Pancreas (tissue), 10 donors: ENCODE measurements at regions not wholly inside any gene's neighbourhood (a gene's known extent, or its start where the extent isn't known, plus 50 kb on each side); places are given as distances from the start of the nearest gene placed in this dataset.

Experiments
- ATAC-seq, 4 donors: fragments of 200-7000 bp; cut with Tn5 transposase; one replicate each; pipeline versions ENCODE4 v1.8.0 to v1.9.1; 2020; ENCODE audit warnings: mild to moderate bottlenecking in 4 of 4, moderate library complexity in 4 of 4
- DNase-seq, 6 donors: peaks; one replicate each; pipeline ENCODE4 v3.0.0-alpha.2; 2020
- FAIRE-seq: peaks from 2 replicates; lab custom pipeline; 2012; peaks lifted over from hg19 to GRCh38; lab: Jason Lieb, UNC
- H3K27ac ChIP-seq, 4 donors: fragments of 200-600 bp; sonication (generic); 1 replicate in 3 of 4; 2 replicates in 1 of 4; pipeline versions ENCODE4 v1.5.0 to v1.8.0; 2020
- H3K27me3 ChIP-seq, 4 donors: fragments of 200-600 bp; one replicate each; pipeline ENCODE4 v1.8.0; 2021
- H3K36me3 ChIP-seq, 3 donors: fragments of 200-600 bp; sonication (generic) in 1 of 3; one replicate each; pipeline versions ENCODE4 v1.5.0 to v1.8.0; 2020 to 2021
- H3K4me1 ChIP-seq, 3 donors: fragments of 200-600 bp; one replicate each; pipeline ENCODE4 v1.8.0; 2021
- H3K4me3 ChIP-seq, 4 donors: fragments of 200-600 bp; sonication (generic) in 2 of 4; one replicate each; pipeline versions ENCODE4 v1.5.0 to v1.8.0; 2020 to 2021
- H3K9me3 ChIP-seq, 4 donors: fragments of 200-600 bp; one replicate each; pipeline ENCODE4 v1.8.0; 2021
- CTCF ChIP-seq, 4 donors: fragments of 200-600 bp; sonication (generic) in 3 of 4; IDR thresholded peaks; one replicate each; pipeline versions ENCODE4 v1.5.0 to v1.8.0; 2021; ENCODE audit warnings: antibody characterized with exemption in 4 of 4
- WGBS, 2 donors: extraction: QIAGEN DNeasy Blood & Tissue Kit; methylation state at CpG; one replicate each; pipeline ENCODE4 v1.1.7; 2013; 5-methylcytosine and 5-hydroxymethylcytosine counted together
- intact Hi-C, 3 donors: fragments of 100-400 bp; cut with DNase I; formaldehyde crosslinking; loops; one replicate each; pipeline versions ENCODE4 v1.11.1 to v1.14.2; 2022
- donor health status: healthy with polysubstance abuse.
- donor health status: DM: no; HTN: no; CAD: no; lungs with moderate emphysema.
- donor health status: DM: no; HTN: no; CAD: no.
- donor health status: control.
- donor health status: control.
- donor health status: Bipolar disorder and iron deficiency.
- donor health status: DM: yes; HTN: yes; CAD: no.
- donor health status: DM: no; HTN: no; CAD: no.
- donor health status: DM: no; HTN: no; CAD: no.
- donor health status: DM: yes; HTN: yes; CAD: no.

- Histone ChIP-seq H3K4me3 (no peak overlapping the region), H3K36me3 (no peaks in the 10 kb centered on the region), H3K9me3 (no peaks in the 10 kb centered on the region), H3K4me1 (no peaks in the 10 kb centered on the region), H3K27ac (no peak overlapping the region), H3K27me3 (no peaks in the 10 kb centered on the region)
- 26 to 32% methylated on average over 1 of the region's 1 CpG for WGBS, 2 donors
- no peak for TF ChIP-seq CTCF (IDR thresholded peaks at IDR 0.05)
- ATAC-seq, result no peak
- DNase-seq, result no peak
- no peak for FAIRE-seq
- intact Hi-C loops, result no loop called here
Observed at GRCh38 chr2:224242561-224242960, 159.3 kb downstream of the FAM124B start.

- Histone ChIP-seq H3K4me1 (no peaks in the 10 kb centered on the region), H3K27ac (no peak overlapping the region), H3K27me3 (no peaks in the 10 kb centered on the region), H3K9me3 (no peaks in the 10 kb centered on the region), H3K36me3 (no peaks in the 10 kb centered on the region), H3K4me3 (no peak overlapping the region)
- DNase-seq (no peak), ATAC-seq (no peak), FAIRE-seq (no peak)
- no peak for TF ChIP-seq CTCF (IDR thresholded peaks at IDR 0.05)
- intact Hi-C loops, result no loop called here
- WGBS, 2 donors, result 67 to 75% methylated on average over 3 of the region's 3 CpGs
Observed at GRCh38 chr2:224241812-224242211, 160.1 kb downstream of the FAM124B start.

GRCh38 chr2:224241001-224241400, 160.9 kb downstream of the FAM124B start:
- no peaks in the 10 kb centered on the region for H3K36me3 ChIP-seq
- no peak for FAIRE-seq
- no peak overlapping the region for H3K4me3 ChIP-seq
- 41 to 61% methylated on average over 1 of the region's 1 CpG for WGBS, 2 donors
- no peak overlapping the region for H3K27ac ChIP-seq
- no peaks in the 10 kb centered on the region for H3K27me3 ChIP-seq
- no peaks in the 10 kb centered on the region for H3K4me1 ChIP-seq
- no peaks in the 10 kb centered on the region for H3K9me3 ChIP-seq
- ATAC-seq, result no peak
- DNase-seq, result no peak
- no peak for TF ChIP-seq CTCF (IDR thresholded peaks at IDR 0.05)
- intact Hi-C loops, result no loop called here

GRCh38 chr2:224223851-224224555, 177.9 kb downstream of the FAM124B start:
- FAIRE-seq (no peak), ATAC-seq (no peak), DNase-seq (no peak)
- Histone ChIP-seq H3K4me1 (no peaks in the 10 kb centered on the region), H3K9me3 (no peaks in the 10 kb centered on the region), H3K36me3 (no peaks in the 10 kb centered on the region), H3K4me3 (no peak overlapping the region), H3K27ac (no peak overlapping the region), H3K27me3 (no peaks in the 10 kb centered on the region)
- intact Hi-C loops, result no loop called here
- WGBS, 2 donors, result 73 to 75% methylated on average over 2 of the region's 2 CpGs
- no peak for TF ChIP-seq CTCF (IDR thresholded peaks at IDR 0.05)

GRCh38 chr2:224222974-224223373, 178.9 kb downstream of the FAM124B start:
- H3K27ac ChIP-seq, result no peak overlapping the region
- no peaks in the 10 kb centered on the region for H3K4me1 ChIP-seq
- no peaks in the 10 kb centered on the region for H3K27me3 ChIP-seq
- no peak overlapping the region for H3K4me3 ChIP-seq
- FAIRE-seq, result no peak
- ATAC-seq, result no peak
- TF ChIP-seq CTCF (IDR thresholded peaks at IDR 0.05), result no peak
- DNase-seq, result no peak
- H3K36me3 ChIP-seq, result no peaks in the 10 kb centered on the region
- no peaks in the 10 kb centered on the region for H3K9me3 ChIP-seq
- intact Hi-C loops, result no loop called here
- WGBS, 2 donors, result 0 to 42% methylated on average over 1 of the region's 1 CpG
